ENCODE measurements at regions not wholly inside any gene's neighbourhood (a gene's known extent, or its start where the extent isn't known, plus 50 kb on each side); places are given as distances from the start of the nearest gene placed in this dataset.
"Not testable (repeated sequence)": the region's sequence is repeated elsewhere in the genome, so short reads cannot be mapped to it uniquely, and the experiment has no call there.

DNA sequence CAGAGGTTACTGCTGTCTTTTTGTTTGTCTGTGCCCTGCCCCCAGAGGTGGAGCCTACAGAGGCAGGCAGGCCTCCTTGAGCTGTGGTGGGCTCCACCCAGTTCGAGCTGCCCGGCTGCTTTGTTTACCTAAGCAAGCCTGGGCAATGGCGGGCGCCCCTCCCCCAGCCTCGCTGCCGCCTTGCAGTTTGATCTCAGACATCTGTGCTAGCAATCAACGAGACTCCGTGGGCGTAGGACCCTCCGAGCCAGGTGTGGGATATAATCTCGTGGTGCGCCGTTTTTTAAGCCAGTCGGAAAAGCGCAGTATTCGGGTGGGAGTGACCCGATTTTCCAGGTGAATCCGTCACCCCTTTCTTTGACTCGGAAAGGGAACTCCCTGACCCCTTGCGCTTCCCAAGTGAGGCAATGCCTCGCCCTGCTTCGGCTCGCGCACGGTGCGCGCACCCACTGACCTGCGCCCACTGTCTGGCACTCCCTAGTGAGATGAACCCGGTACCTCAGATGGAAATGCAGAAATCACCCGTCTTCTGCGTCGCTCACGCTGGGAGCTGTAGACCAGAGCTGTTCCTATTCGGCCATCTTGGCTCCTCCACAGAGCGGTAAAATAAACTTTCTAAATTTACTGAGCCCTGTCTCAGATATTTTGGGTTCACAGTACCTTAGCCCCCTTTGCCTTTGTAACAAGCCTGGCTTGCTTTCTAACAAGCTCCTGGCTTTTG is 64.9 kb upstream of the ENPEP start:
- 44% methylated on average over 20 of the region's 35 CpGs for WGBS (ENCODE audit: insufficient coverage)
- DNase-seq (ENCODE audit: low read depth in 4 of 6, low spot score in 6 of 6); H3K36me3 ChIP-seq (ENCODE audit: control insufficient read depth, insufficient read depth, low read length); H3K27me3 ChIP-seq (ENCODE audit: control insufficient read depth, insufficient read depth, low read length); H3K4me1 ChIP-seq (ENCODE audit: control insufficient read depth, insufficient read depth, low read length); H3K9me3 ChIP-seq (ENCODE audit: control insufficient read depth, insufficient read depth, low read length); H3K27ac ChIP-seq (ENCODE audit: low read depth, low read length); H3K4me3 ChIP-seq (ENCODE audit: low read depth, low read length): not testable (repeated sequence)

DNA sequence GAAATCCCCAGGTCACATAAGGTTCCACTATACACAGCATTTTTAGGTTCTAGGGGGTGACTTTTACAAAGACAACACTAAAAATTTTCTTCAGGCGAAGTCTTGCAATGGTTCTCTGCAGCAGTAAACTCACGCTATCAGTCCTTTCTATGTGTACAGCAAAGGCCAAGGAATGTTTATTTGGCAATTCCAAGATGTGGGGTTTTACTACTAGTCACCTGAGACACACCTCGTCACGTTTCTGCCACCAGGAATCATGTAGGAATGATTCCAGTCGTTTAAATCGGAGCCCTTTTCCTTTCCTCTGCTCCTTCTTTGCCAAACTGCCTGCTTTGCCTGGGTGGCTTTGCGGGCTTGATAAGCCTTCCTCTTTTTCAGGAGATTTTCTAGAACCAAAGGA is 75.9 kb upstream of the ENPEP start:
- Histone ChIP-seq H3K27ac (ENCODE audit: low read depth, low read length) (no peak overlapping the region), H3K36me3 (ENCODE audit: control insufficient read depth, insufficient read depth, low read length) (no peaks in the 10 kb centered on the region), H3K27me3 (ENCODE audit: control insufficient read depth, insufficient read depth, low read length) (no peaks in the 10 kb centered on the region), H3K4me1 (ENCODE audit: control insufficient read depth, insufficient read depth, low read length) (no peaks in the 10 kb centered on the region), H3K4me3 (ENCODE audit: low read depth, low read length) (no peak overlapping the region), H3K9me3 (ENCODE audit: control insufficient read depth, insufficient read depth, low read length) (no peaks in the 10 kb centered on the region)
- no peak for DNase-seq (ENCODE audit: low read depth in 4 of 6, low spot score in 6 of 6)
- 88% methylated on average over 7 of the region's 7 CpGs for WGBS (ENCODE audit: insufficient coverage)

DNA sequence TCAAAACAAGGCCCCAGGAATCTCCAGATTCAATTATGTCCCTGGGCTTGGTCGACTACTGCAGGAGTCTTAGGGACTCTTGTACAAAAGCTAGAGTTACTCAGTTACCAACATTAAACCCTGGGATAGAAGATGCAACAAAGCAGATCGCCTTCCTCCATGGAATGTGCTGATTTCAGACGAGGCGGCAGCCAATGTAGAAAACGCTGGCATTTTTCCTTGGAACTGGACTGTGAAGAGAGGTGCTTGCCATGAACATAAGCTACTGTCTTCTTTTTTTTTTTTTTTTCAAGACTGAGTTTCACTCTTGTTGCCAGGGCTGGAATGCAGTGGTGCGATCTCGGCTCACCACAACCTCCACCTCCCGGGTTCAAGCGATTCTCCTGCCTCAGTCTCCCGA is 76.9 kb upstream of the ENPEP start:
- DNase-seq (ENCODE audit: low read depth in 4 of 6, low spot score in 6 of 6); H3K9me3 ChIP-seq (ENCODE audit: control insufficient read depth, insufficient read depth, low read length): not testable (repeated sequence)
- WGBS (ENCODE audit: insufficient coverage): no CpG with 5 or more reads among the region's 10 CpGs

DNA sequence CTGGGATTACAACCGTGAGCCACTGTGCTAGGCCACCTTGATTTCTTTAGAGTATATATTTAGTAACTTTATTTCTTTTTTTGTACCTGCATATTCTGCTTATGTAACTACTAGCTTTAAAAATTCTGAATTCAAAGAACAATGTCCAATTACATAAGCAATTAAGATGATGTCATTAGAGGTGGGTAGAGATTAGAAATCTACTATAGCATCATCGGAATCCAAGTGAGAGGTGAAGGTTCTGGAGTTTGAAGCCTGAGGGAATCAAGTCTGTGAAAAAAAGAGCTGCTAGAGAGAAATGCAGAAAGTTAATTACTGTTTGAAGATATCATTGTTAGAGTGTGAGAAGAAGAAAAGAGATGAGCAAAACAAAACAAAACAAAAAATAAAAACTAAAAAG is 79.0 kb upstream of the ENPEP start:
- DNase-seq (ENCODE audit: low read depth in 4 of 6, low spot score in 6 of 6): no peak
- WGBS (ENCODE audit: insufficient coverage): 100% methylated on average over 1 of the region's 2 CpGs
- H3K36me3 ChIP-seq (ENCODE audit: control insufficient read depth, insufficient read depth, low read length): no peaks in the 10 kb centered on the region
- no peaks in the 10 kb centered on the region for H3K4me1 ChIP-seq (ENCODE audit: control insufficient read depth, insufficient read depth, low read length)
- no peaks in the 10 kb centered on the region for H3K27me3 ChIP-seq (ENCODE audit: control insufficient read depth, insufficient read depth, low read length)
- H3K4me3 ChIP-seq (ENCODE audit: low read depth, low read length): no peak overlapping the region
- no peaks in the 10 kb centered on the region for H3K9me3 ChIP-seq (ENCODE audit: control insufficient read depth, insufficient read depth, low read length)
- no peak overlapping the region for H3K27ac ChIP-seq (ENCODE audit: low read depth, low read length)

More for the DNA sequence above, 76.9 kb upstream of the ENPEP start:
- H3K36me3 ChIP-seq (ENCODE audit: control insufficient read depth, insufficient read depth, low read length); H3K4me3 ChIP-seq (ENCODE audit: low read depth, low read length); H3K4me1 ChIP-seq (ENCODE audit: control insufficient read depth, insufficient read depth, low read length); H3K27ac ChIP-seq (ENCODE audit: low read depth, low read length); H3K27me3 ChIP-seq (ENCODE audit: control insufficient read depth, insufficient read depth, low read length): not testable (repeated sequence)

DNA sequence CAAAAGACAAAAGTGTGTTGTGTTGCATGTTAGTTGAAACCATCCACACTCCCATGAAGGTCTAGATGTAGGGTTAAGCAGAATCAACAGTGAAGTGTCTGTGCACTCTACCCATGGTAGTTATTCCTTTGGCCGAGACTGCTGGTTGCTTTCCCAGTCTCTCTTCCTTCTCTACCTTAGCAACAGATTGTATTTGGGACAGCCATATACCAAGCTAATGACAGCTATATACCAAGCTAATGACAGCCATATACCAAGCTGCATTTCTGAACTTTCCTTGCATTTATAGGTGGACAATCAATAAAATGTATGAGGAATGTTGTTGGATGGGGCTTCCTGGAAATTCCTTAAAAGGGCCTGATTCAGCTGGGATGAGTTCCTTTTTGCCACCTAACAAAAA is 80.5 kb upstream of the ENPEP start:
- no peak for DNase-seq (ENCODE audit: low read depth in 4 of 6, low spot score in 6 of 6)
- no peaks in the 10 kb centered on the region for H3K4me1 ChIP-seq (ENCODE audit: control insufficient read depth, insufficient read depth, low read length)
- H3K9me3 ChIP-seq (ENCODE audit: control insufficient read depth, insufficient read depth, low read length): no peaks in the 10 kb centered on the region
- no peak overlapping the region for H3K4me3 ChIP-seq (ENCODE audit: low read depth, low read length)
- H3K36me3 ChIP-seq (ENCODE audit: control insufficient read depth, insufficient read depth, low read length): no peaks in the 10 kb centered on the region
- WGBS (ENCODE audit: insufficient coverage): no CpG with 5 or more reads among the region's 1 CpG
- H3K27ac ChIP-seq (ENCODE audit: low read depth, low read length): no peak overlapping the region
- H3K27me3 ChIP-seq (ENCODE audit: control insufficient read depth, insufficient read depth, low read length): no peaks in the 10 kb centered on the region

DNA sequence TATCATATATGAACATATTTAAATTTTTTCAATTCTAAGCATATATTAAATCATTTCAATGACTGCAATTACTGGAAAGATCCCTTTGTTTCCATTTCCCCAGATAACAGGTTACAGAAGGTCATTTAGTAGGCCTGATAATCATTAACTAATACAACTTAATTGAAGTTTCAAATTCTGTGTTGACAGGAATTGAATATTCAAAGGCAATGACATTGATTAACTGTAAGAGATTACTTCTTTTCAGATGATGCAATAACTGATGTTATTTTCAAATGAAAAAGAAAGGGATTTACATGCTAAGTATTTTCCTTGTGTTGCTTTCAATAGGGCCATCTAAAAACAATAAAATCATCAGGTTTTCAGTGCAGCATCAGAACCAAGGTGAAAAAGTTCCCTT is 81.1 kb upstream of the ENPEP start:
- Histone ChIP-seq H3K27me3 (ENCODE audit: control insufficient read depth, insufficient read depth, low read length) (no peaks in the 10 kb centered on the region), H3K36me3 (ENCODE audit: control insufficient read depth, insufficient read depth, low read length) (no peaks in the 10 kb centered on the region), H3K27ac (ENCODE audit: low read depth, low read length) (no peak overlapping the region), H3K4me3 (ENCODE audit: low read depth, low read length) (no peak overlapping the region), H3K9me3 (ENCODE audit: control insufficient read depth, insufficient read depth, low read length) (no peaks in the 10 kb centered on the region), H3K4me1 (ENCODE audit: control insufficient read depth, insufficient read depth, low read length) (no peaks in the 10 kb centered on the region)
- DNase-seq (ENCODE audit: low read depth in 4 of 6, low spot score in 6 of 6): no peak

DNA sequence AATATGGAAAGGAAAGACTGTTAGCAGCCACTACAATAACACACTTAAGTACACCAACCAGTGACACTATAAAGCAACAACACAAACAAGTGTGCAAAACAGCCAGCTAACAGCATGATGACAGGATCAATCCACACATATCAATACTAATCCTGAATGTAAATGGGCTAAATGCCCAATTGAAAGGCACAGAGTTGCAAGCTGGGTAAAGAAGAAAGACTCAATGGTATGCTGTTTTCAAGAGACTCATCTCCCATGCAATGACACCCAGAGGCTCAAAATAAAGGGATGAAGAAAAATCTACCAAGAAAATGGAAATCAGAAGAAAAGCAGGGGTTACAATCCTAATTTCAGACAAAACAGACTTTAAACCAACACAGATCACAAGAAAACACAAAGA is 94.2 kb upstream of the ENPEP start:
- no peak overlapping the region for H3K4me3 ChIP-seq (ENCODE audit: low read depth, low read length)
- no peaks in the 10 kb centered on the region for H3K27me3 ChIP-seq (ENCODE audit: control insufficient read depth, insufficient read depth, low read length)
- H3K36me3 ChIP-seq (ENCODE audit: control insufficient read depth, insufficient read depth, low read length): no peaks in the 10 kb centered on the region
- no peak for DNase-seq (ENCODE audit: low read depth in 4 of 6, low spot score in 6 of 6)
- no peak overlapping the region for H3K27ac ChIP-seq (ENCODE audit: low read depth, low read length)
- H3K9me3 ChIP-seq (ENCODE audit: control insufficient read depth, insufficient read depth, low read length): no peaks in the 10 kb centered on the region
- H3K4me1 ChIP-seq (ENCODE audit: control insufficient read depth, insufficient read depth, low read length): no peaks in the 10 kb centered on the region

DNA sequence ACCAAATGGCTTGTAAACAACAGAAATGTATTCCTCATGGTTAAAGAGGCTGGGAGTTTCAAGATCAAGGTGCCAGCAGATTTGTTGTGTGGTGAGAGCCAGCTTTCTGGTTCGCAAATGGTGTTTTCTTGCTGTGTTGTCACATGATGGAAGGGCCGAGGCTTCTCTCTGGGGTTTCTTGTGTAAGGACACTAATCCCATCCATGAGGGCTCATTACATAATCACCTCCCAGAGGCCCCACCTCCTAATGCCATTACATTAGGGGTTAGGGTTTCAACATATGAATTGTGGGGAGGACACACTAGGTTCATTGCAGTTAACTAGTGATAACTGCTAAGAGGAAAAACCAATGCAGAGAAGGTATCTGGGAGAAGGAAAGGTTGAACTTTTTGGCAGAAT is 103.5 kb upstream of the ENPEP start:
- no peak for DNase-seq (ENCODE audit: low read depth in 4 of 6, low spot score in 6 of 6)
- Histone ChIP-seq H3K4me3 (ENCODE audit: low read depth, low read length) (no peak overlapping the region), H3K36me3 (ENCODE audit: control insufficient read depth, insufficient read depth, low read length) (no peaks in the 10 kb centered on the region), H3K4me1 (ENCODE audit: control insufficient read depth, insufficient read depth, low read length) (no peaks in the 10 kb centered on the region), H3K27me3 (ENCODE audit: control insufficient read depth, insufficient read depth, low read length) (no peaks in the 10 kb centered on the region), H3K27ac (ENCODE audit: low read depth, low read length) (no peak overlapping the region), H3K9me3 (ENCODE audit: control insufficient read depth, insufficient read depth, low read length) (no peaks in the 10 kb centered on the region)
- no CpG with 5 or more reads among the region's 2 CpGs for WGBS (ENCODE audit: insufficient coverage)

DNA sequence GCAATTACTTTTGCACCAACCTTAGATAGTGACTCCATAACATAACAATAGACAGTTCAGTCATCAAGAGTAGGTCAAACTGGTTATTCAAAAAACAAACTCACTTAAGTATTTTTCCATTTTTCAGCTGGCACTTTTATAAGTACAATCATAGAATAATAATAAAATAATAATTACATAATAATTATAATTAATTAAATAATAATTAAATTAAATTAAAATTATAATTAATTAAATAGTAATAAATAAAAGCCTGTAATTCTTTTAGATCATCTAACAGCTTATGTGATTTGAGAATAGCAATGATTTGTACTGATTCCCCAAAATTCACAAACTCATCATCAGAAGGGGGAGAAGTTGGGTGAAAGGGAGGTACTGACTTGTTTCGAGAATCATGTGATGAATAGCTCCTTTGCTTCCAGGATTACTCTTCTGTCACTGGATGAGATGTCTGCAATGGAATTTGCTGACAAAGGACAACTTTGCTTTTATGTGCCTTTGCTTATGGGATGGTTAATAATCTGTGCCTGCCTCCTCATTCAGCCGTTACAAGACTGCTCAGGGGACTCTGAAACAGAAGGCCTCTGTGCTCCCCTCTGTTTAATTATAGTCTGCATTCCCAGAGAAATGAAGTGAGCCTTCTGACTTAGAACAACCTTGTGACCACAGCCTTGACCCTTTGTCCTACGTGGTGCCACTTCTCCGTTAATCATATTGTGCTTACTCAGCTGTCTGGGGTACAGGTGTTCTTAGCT is 104.8 kb upstream of the ENPEP start:
- Histone ChIP-seq H3K4me1 (ENCODE audit: control insufficient read depth, insufficient read depth, low read length) (no peaks in the 10 kb centered on the region), H3K36me3 (ENCODE audit: control insufficient read depth, insufficient read depth, low read length) (no peaks in the 10 kb centered on the region), H3K27ac (ENCODE audit: low read depth, low read length) (no peak overlapping the region), H3K4me3 (ENCODE audit: low read depth, low read length) (no peak overlapping the region), H3K27me3 (ENCODE audit: control insufficient read depth, insufficient read depth, low read length) (no peaks in the 10 kb centered on the region), H3K9me3 (ENCODE audit: control insufficient read depth, insufficient read depth, low read length) (no peaks in the 10 kb centered on the region)
- 54% methylated on average over 2 of the region's 4 CpGs for WGBS (ENCODE audit: insufficient coverage)
- peak in 1 of 6 donors; percentile 43 for DNase-seq (ENCODE audit: low read depth in 4 of 6, low spot score in 6 of 6)

DNA sequence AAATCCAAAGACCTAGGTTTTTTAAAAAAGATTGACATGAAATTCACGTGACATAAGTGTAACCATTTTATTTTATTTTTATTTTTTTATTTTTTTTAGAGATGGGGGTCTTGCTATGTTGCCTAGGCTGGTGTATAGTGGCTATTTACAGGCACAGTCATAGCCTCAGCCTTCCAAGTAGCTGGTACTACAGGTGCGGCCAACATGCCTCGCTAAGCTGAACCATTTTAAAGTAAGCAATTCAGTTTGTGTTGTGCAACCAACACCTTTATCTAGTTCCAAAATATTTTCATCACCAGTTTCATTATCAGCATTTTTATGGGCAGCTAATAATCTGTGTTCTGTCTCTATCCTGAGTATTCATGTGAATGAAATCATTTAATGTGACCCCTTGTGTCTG is 107.5 kb upstream of the ENPEP start:
- no peaks in the 10 kb centered on the region for H3K9me3 ChIP-seq (ENCODE audit: control insufficient read depth, insufficient read depth, low read length)
- H3K27me3 ChIP-seq (ENCODE audit: control insufficient read depth, insufficient read depth, low read length): no peaks in the 10 kb centered on the region
- H3K36me3 ChIP-seq (ENCODE audit: control insufficient read depth, insufficient read depth, low read length): no peaks in the 10 kb centered on the region
- H3K27ac ChIP-seq (ENCODE audit: low read depth, low read length): no peak overlapping the region
- no peak for DNase-seq (ENCODE audit: low read depth in 4 of 6, low spot score in 6 of 6)
- no CpG with 5 or more reads among the region's 3 CpGs for WGBS (ENCODE audit: insufficient coverage)
- H3K4me3 ChIP-seq (ENCODE audit: low read depth, low read length): no peak overlapping the region
- H3K4me1 ChIP-seq (ENCODE audit: control insufficient read depth, insufficient read depth, low read length): no peaks in the 10 kb centered on the region
